HG03196 (cell line): ENCODE measurements at regions not wholly inside any gene's neighbourhood (a gene's known extent, or its start where the extent isn't known, plus 50 kb on each side); places are given as distances from the start of the nearest gene placed in this dataset.

ENCODE experiments used
- ATAC-seq: cut with Tn5 transposase; IDR thresholded peaks from one replicate; pipeline ENCODE4 v1.9.1; 2021; ENCODE audit not compliant: unreplicated experiment

GRCh38 chr22:48135592-48135991, 1373.1 kb downstream of the TBC1D22A start:
- no peak for ATAC-seq

GRCh38 chr22:48125416-48125815, 1363.0 kb downstream of the TBC1D22A start:
- no peak for ATAC-seq

GRCh38 chr22:48121984-48122383, 1359.5 kb downstream of the TBC1D22A start:
- no peak for ATAC-seq

GRCh38 chr22:48118654-48119053, 1356.2 kb downstream of the TBC1D22A start:
- ATAC-seq = no peak

GRCh38 chr22:48116871-48117270, 1354.4 kb downstream of the TBC1D22A start:
- ATAC-seq = no peak

GRCh38 chr22:48112687-48113521, 1350.5 kb downstream of the TBC1D22A start:
- no peak for ATAC-seq

GRCh38 chr22:48106715-48107259, 1344.3 kb downstream of the TBC1D22A start:
- ATAC-seq = no peak

GRCh38 chr22:48106215-48106614, 1343.8 kb downstream of the TBC1D22A start:
- no peak for ATAC-seq

- ATAC-seq = no peak
Measured at GRCh38 chr22:48105259-48105658, 1342.8 kb downstream of the TBC1D22A start.

GRCh38 chr22:48104766-48105165, 1342.3 kb downstream of the TBC1D22A start:
- ATAC-seq = no peak

GRCh38 chr22:48104102-48104738, 1341.8 kb downstream of the TBC1D22A start:
- no peak for ATAC-seq

GRCh38 chr22:48103126-48103875, 1340.9 kb downstream of the TBC1D22A start:
- no peak for ATAC-seq

GRCh38 chr22:48102581-48102980, 1340.1 kb downstream of the TBC1D22A start:
- ATAC-seq = no peak

GRCh38 chr22:48101704-48102103, 1339.3 kb downstream of the TBC1D22A start:
- no peak for ATAC-seq

- no peak for ATAC-seq
Measured at GRCh38 chr22:48100685-48101417, 1338.4 kb downstream of the TBC1D22A start.

- ATAC-seq = no peak
Measured at GRCh38 chr22:48099671-48100070, 1337.2 kb downstream of the TBC1D22A start.

- peak; percentile 2 for ATAC-seq
Measured at GRCh38 chr22:48099251-48099650, 1336.8 kb downstream of the TBC1D22A start.

GRCh38 chr22:48098921-48099245, 1336.4 kb downstream of the TBC1D22A start:
- peak; percentile 6 for ATAC-seq

- ATAC-seq = peak; percentile 59
Measured at GRCh38 chr22:48098243-48098920, 1335.9 kb downstream of the TBC1D22A start.

- peak; percentile 27 for ATAC-seq
Measured at GRCh38 chr22:48097723-48098122, 1335.3 kb downstream of the TBC1D22A start.
